HCT116 (cell line): ENCODE measurements at regions not wholly inside any gene's neighbourhood (a gene's known extent, or its start where the extent isn't known, plus 50 kb on each side); places are given as distances from the start of the nearest gene placed in this dataset.

Experiments
- ATAC-seq: fragments of 200-7000 bp; cut with Tn5 transposase; 2 replicates; pipeline ENCODE4 v1.9.1; 2020; ENCODE audit warnings: mild to moderate bottlenecking, moderate library complexity
- BruUV-seq: library from RNA; stranded (reverse); fragments of 400-500 nt; replicated peaks from 2 replicates; lab custom pipeline; 2021; lab: Mats Ljungman, UMichigan
- CTCF ChIA-PET: fragments of 300-600 bp; sonication (Branson Sonifier 250); formaldehyde crosslinking; loops from one replicate; lab custom pipeline; 2021; ENCODE audit warnings: antibody characterized with exemption; lab: Charles Lee
- POLR2A ChIA-PET: fragments of 300-600, 350-600 bp; sonication (Branson Sonifier 250); formaldehyde crosslinking; loops from one replicate; lab custom pipeline; 2021; ENCODE audit warnings: antibody characterized with exemption; lab: Charles Lee
- RAD21 ChIA-PET, 2 experiments: fragments of 300-600 bp; sonication (Branson Sonifier 250); formaldehyde crosslinking; loops; one replicate each; lab custom pipeline; 2023; ENCODE audit warnings: low total read pairs in 2 of 2; ENCODE audit not compliant: uncharacterized antibody in 2 of 2, unreplicated experiment in 2 of 2, low non-redundant PET in 1 of 2; lab: Charles Lee
- DNase-seq: peaks from one replicate; pipeline ENCODE4 v3.0.0-alpha.2; 2010; ENCODE audit warnings: low read depth, low spot score
- H2AFZ ChIP-seq: fragments of 200-600 bp; shearing (Covaris generic), sonication (generic); 2 replicates; pipeline ENCODE4 v1.6.1; 2017; ENCODE audit warnings: low read depth, mixed run types, mixed read lengths, antibody characterized with exemption, low read length; ENCODE audit not compliant: poor library complexity, severe bottlenecking
- H3K27ac ChIP-seq: 2 replicates; pipeline ENCODE4 v1.5.1; 2012; ENCODE audit warnings: low read depth, low read length
- H3K27me3 ChIP-seq: fragments of 200-600 bp; sonication (generic); 2 replicates; pipeline ENCODE4 v1.6.1; 2016; ENCODE audit warnings: mixed run types, low read length, mixed read lengths; ENCODE audit not compliant: insufficient read depth
- H3K36me3 ChIP-seq, 2 experiments: fragments of 200-500 bp in 1 of 2; fragments of 200-600 bp in 1 of 2; sonication (Bioruptor generic) in 1 of 2; sonication (generic) in 1 of 2; 2 replicates each; pipeline versions ENCODE4 v1.5.1 to v1.6.1; 2014 to 2016; ENCODE audit warnings: low read length in 2 of 2, inconsistent platforms in 1 of 2, mixed read lengths in 1 of 2, mixed run types in 1 of 2; ENCODE audit not compliant: insufficient read depth in 2 of 2, control insufficient read depth in 1 of 2
- H3K4me1 ChIP-seq, 2 experiments: fragments of 200-600 bp in 1 of 2; sonication (generic) in 1 of 2; 2 replicates each; pipeline versions ENCODE4 v1.5.1 to v1.6.1; 2012 to 2017; ENCODE audit warnings: low read length in 2 of 2, inconsistent platforms in 1 of 2, mild to moderate bottlenecking in 1 of 2, mixed read lengths in 1 of 2, mixed run types in 1 of 2, moderate library complexity in 1 of 2; ENCODE audit not compliant: insufficient read depth in 2 of 2, control insufficient read depth in 1 of 2
- H3K4me2 ChIP-seq: fragments of 200-600 bp; sonication (generic); 2 replicates; pipeline ENCODE4 v1.6.1; 2017; ENCODE audit warnings: mixed run types, low read length, mixed read lengths
- H3K4me3 ChIP-seq, 2 experiments: fragments of 200-600 bp in 1 of 2; sonication (generic) in 1 of 2; replicated peaks in 1 of 2; 2 replicates each; pipeline ENCODE4 v1.5.1; 2011 to 2016; ENCODE audit warnings: low read length in 2 of 2, control low read depth in 1 of 2, low read depth in 1 of 2, mild to moderate bottlenecking in 1 of 2, mixed read lengths in 1 of 2, mixed run types in 1 of 2
- H3K79me2 ChIP-seq: fragments of 200-600 bp; sonication (generic); 2 replicates; pipeline ENCODE4 v1.6.1; 2017; ENCODE audit warnings: mild to moderate bottlenecking, mixed run types, low read length, moderate library complexity, mixed read lengths; ENCODE audit not compliant: insufficient read depth
- H3K9ac ChIP-seq: fragments of 200-600 bp; sonication (generic); 2 replicates; pipeline ENCODE4 v1.6.1; 2016; ENCODE audit warnings: low read length, mixed read lengths
- H3K9me2 ChIP-seq: fragments of 200-600 bp; sonication (generic), shearing (Covaris generic); 2 replicates; pipeline ENCODE4 v1.6.1; 2017; ENCODE audit warnings: mixed run types, mild to moderate bottlenecking, moderate library complexity; ENCODE audit not compliant: insufficient read depth
- H3K9me3 ChIP-seq, 2 experiments: fragments of 200-500 bp in 1 of 2; fragments of 200-600 bp in 1 of 2; sonication (Bioruptor generic) in 1 of 2; sonication (generic) in 1 of 2; 2 replicates each; pipeline ENCODE4 v1.6.1; 2014 to 2017; ENCODE audit warnings: low read length in 2 of 2, mixed read lengths in 2 of 2, inconsistent platforms in 1 of 2, low read depth in 1 of 2, mild to moderate bottlenecking in 1 of 2, mixed run types in 1 of 2, moderate library complexity in 1 of 2; ENCODE audit not compliant: control insufficient read depth in 1 of 2, insufficient read depth in 1 of 2
- H4K20me1 ChIP-seq: fragments of 200-600 bp; sonication (generic), shearing (Covaris generic); 2 replicates; pipeline ENCODE4 v1.6.1; 2017; ENCODE audit warnings: mixed run types, mild to moderate bottlenecking, moderate library complexity; ENCODE audit not compliant: insufficient read depth
- ATF3 ChIP-seq: IDR thresholded peaks from 2 replicates; pipeline ENCODE4 v1.6.1; 2012
- CBX3 ChIP-seq: IDR thresholded peaks from 2 replicates; pipeline ENCODE4 v1.6.1; 2012; ENCODE audit warnings: low read depth
- CEBPB ChIP-seq: IDR thresholded peaks from 2 replicates; pipeline ENCODE4 v1.6.1; 2012; ENCODE audit warnings: low read depth
- ELF1 ChIP-seq: IDR thresholded peaks from 2 replicates; pipeline ENCODE4 v1.6.1; 2012; ENCODE audit warnings: low read depth, borderline replicate concordance
- EZH2phosphoT487 ChIP-seq: fragments of 200-600 bp; IDR thresholded peaks from 2 replicates; pipeline ENCODE4 v1.6.1; 2018; ENCODE audit warnings: antibody characterized with exemption, borderline replicate concordance
- FOSL1 ChIP-seq: IDR thresholded peaks from 2 replicates; pipeline ENCODE4 v1.6.1; 2012; ENCODE audit warnings: low read depth
- JUND ChIP-seq: IDR thresholded peaks from 2 replicates; pipeline ENCODE4 v1.6.1; 2012
- MAX ChIP-seq: IDR thresholded peaks from 2 replicates; pipeline ENCODE4 v1.6.1; 2012
- POLR2A ChIP-seq: IDR thresholded peaks from 2 replicates; pipeline ENCODE4 v1.7.0; 2011; ENCODE audit warnings: borderline replicate concordance; ENCODE audit not compliant: insufficient read depth, insufficient read length; ENCODE audit errors: extremely low read depth
- POLR2AphosphoS5 ChIP-seq: IDR thresholded peaks from 2 replicates; pipeline ENCODE4 v1.6.1; 2011; ENCODE audit warnings: mild to moderate bottlenecking, low read depth, low read length, moderate library complexity
- RAD21 ChIP-seq: IDR thresholded peaks from 2 replicates; pipeline ENCODE4 v1.6.1; 2012; ENCODE audit warnings: low read depth, mild to moderate bottlenecking
- SP1 ChIP-seq: IDR thresholded peaks from 2 replicates; pipeline ENCODE4 v1.6.1; 2012; ENCODE audit warnings: low read depth
- TCF7L2 ChIP-seq: IDR thresholded peaks from 2 replicates; pipeline ENCODE4 v1.7.0; 2011; ENCODE audit warnings: borderline replicate concordance, inconsistent platforms; ENCODE audit not compliant: insufficient read depth, insufficient read length; ENCODE audit errors: extremely low read depth
- ZNF274 ChIP-seq: fragments of 200-500 bp; sonication (Bioruptor generic); IDR thresholded peaks from 2 replicates; pipeline ENCODE4 v1.6.1; 2014; ENCODE audit warnings: mild to moderate bottlenecking, low read depth, low read length, inconsistent platforms
- intact Hi-C: fragments of 100-400 bp; cut with micrococcal nuclease; formaldehyde crosslinking; loops from 2 replicates; pipeline ENCODE4 v1.10.0; 2022

GRCh38 chr6:6981681-6982322, 126.0 kb upstream of the RREB1 start:
- RAD21 ChIA-PET = no interaction called here
- POLR2A ChIA-PET = interaction anchor here (1.3 kb wide), 1 partner anchor 12 kb away, joined by 3 read pairs; no protein-coding TSS in a partner anchor
- intact Hi-C loops = no loop called here
- CTCF ChIA-PET = no interaction called here
- Histone ChIP-seq H3K9me3 (no peaks in the 10 kb centered on the region), H3K27ac (no peak overlapping the region), H3K4me2 (peak overlapping the region; percentile 64), H3K36me3 (no peaks in the 10 kb centered on the region), H3K4me3 (peak overlapping the region in 1 of 2 experiments; percentile 11; a peak in 1 of 4 replicates), H3K9me2 (no peaks in the 10 kb centered on the region), H3K79me2 (no peaks in the 10 kb centered on the region), H3K27me3 (no peaks in the 10 kb centered on the region), H2AFZ (peak overlapping the region; percentile 85), H4K20me1 (no peaks in the 10 kb centered on the region), H3K4me1 (peaks cover 9 to 30% of the 10 kb centered on the region in 2 experiments), H3K9ac (no peak overlapping the region)
- no peak for TF ChIP-seq ELF1
- no peak for TF ChIP-seq EZH2phosphoT487
- TF ChIP-seq SP1 = peak; percentile 72
- peak; percentile 75 for TF ChIP-seq TCF7L2
- TF ChIP-seq ZNF274 = no peak
- TF ChIP-seq POLR2AphosphoS5 = 0 out of 2 replicates have a peak, but pooled peaks have one; percentile 31
- TF ChIP-seq MAX = peak; percentile 65; the same call in 1 of the 2 replicates
- TF ChIP-seq RAD21 = peak; percentile 8; the same call in 1 of the 2 replicates
- TF ChIP-seq CEBPB = no peak
- peak; percentile 90 for TF ChIP-seq CBX3
- peak; percentile 72 for TF ChIP-seq FOSL1
- TF ChIP-seq POLR2A = no peak
- no peak for TF ChIP-seq ATF3
- peak; percentile 84 for TF ChIP-seq JUND
- DNase-seq (peak; percentile 51), ATAC-seq (peak; percentile 87)
- BruUV-seq = no TSS peak
